ENCODE measurements at regions not wholly inside any gene's neighbourhood (a gene's known extent, or its start where the extent isn't known, plus 50 kb on each side); places are given as distances from the start of the nearest gene placed in this dataset.

GRCh38 chr4:177798161-177798560, 355.9 kb upstream of the AGA start:
- TF ChIP-seq CTCF (IDR thresholded peaks at IDR 0.05; ENCODE audit: poor library complexity, severe bottlenecking), result no peak
- ATAC-seq (ENCODE audit: low read depth), result no peak
- no peaks in the 10 kb centered on the region for H3K36me3 ChIP-seq (ENCODE audit: low read depth)
- no peaks in the 10 kb centered on the region for H3K9me3 ChIP-seq (ENCODE audit: severe bottlenecking)
- no peaks in the 10 kb centered on the region for H3K27me3 ChIP-seq (ENCODE audit: insufficient read depth, poor library complexity, severe bottlenecking)
- no peak for DNase-seq (ENCODE audit: low spot score)
- no peaks in the 10 kb centered on the region for H3K4me1 ChIP-seq (ENCODE audit: insufficient read depth, poor library complexity, severe bottlenecking)
- no peak overlapping the region for H3K27ac ChIP-seq (ENCODE audit: poor library complexity, severe bottlenecking)
- no peak overlapping the region for H3K4me3 ChIP-seq (ENCODE audit: severe bottlenecking)

GRCh38 chr4:177802162-177802561, 359.9 kb upstream of the AGA start:
- H3K27ac ChIP-seq (ENCODE audit: poor library complexity, severe bottlenecking), result no peak overlapping the region
- no peaks in the 10 kb centered on the region for H3K4me1 ChIP-seq (ENCODE audit: insufficient read depth, poor library complexity, severe bottlenecking)
- H3K4me3 ChIP-seq (ENCODE audit: severe bottlenecking), result no peak overlapping the region
- no peaks in the 10 kb centered on the region for H3K27me3 ChIP-seq (ENCODE audit: insufficient read depth, poor library complexity, severe bottlenecking)
- no peaks in the 10 kb centered on the region for H3K9me3 ChIP-seq (ENCODE audit: severe bottlenecking)
- H3K36me3 ChIP-seq (ENCODE audit: low read depth), result no peaks in the 10 kb centered on the region
- TF ChIP-seq CTCF (IDR thresholded peaks at IDR 0.05; ENCODE audit: poor library complexity, severe bottlenecking), result no peak
- ATAC-seq (ENCODE audit: low read depth) (no peak), DNase-seq (ENCODE audit: low spot score) (no peak)

GRCh38 chr4:177802661-177803060, 360.4 kb upstream of the AGA start:
- DNase-seq (ENCODE audit: low spot score) (no peak), ATAC-seq (ENCODE audit: low read depth) (no peak)
- Histone ChIP-seq H3K4me1 (ENCODE audit: insufficient read depth, poor library complexity, severe bottlenecking) (no peaks in the 10 kb centered on the region), H3K9me3 (ENCODE audit: severe bottlenecking) (no peaks in the 10 kb centered on the region), H3K36me3 (ENCODE audit: low read depth) (no peaks in the 10 kb centered on the region), H3K27ac (ENCODE audit: poor library complexity, severe bottlenecking) (no peak overlapping the region), H3K27me3 (ENCODE audit: insufficient read depth, poor library complexity, severe bottlenecking) (no peaks in the 10 kb centered on the region), H3K4me3 (ENCODE audit: severe bottlenecking) (no peak overlapping the region)
- TF ChIP-seq CTCF (IDR thresholded peaks at IDR 0.05; ENCODE audit: poor library complexity, severe bottlenecking), result no peak

GRCh38 chr4:177803151-177803550, 360.9 kb upstream of the AGA start:
- no peak overlapping the region for H3K4me3 ChIP-seq (ENCODE audit: severe bottlenecking)
- no peak overlapping the region for H3K27ac ChIP-seq (ENCODE audit: poor library complexity, severe bottlenecking)
- no peaks in the 10 kb centered on the region for H3K4me1 ChIP-seq (ENCODE audit: insufficient read depth, poor library complexity, severe bottlenecking)
- no peak for TF ChIP-seq CTCF (IDR thresholded peaks at IDR 0.05; ENCODE audit: poor library complexity, severe bottlenecking)
- no peaks in the 10 kb centered on the region for H3K36me3 ChIP-seq (ENCODE audit: low read depth)
- DNase-seq (ENCODE audit: low spot score) (no peak), ATAC-seq (ENCODE audit: low read depth) (no peak)
- no peaks in the 10 kb centered on the region for H3K27me3 ChIP-seq (ENCODE audit: insufficient read depth, poor library complexity, severe bottlenecking)
- no peaks in the 10 kb centered on the region for H3K9me3 ChIP-seq (ENCODE audit: severe bottlenecking)

GRCh38 chr4:177809791-177810190, 367.6 kb upstream of the AGA start:
- Histone ChIP-seq H3K27ac (ENCODE audit: poor library complexity, severe bottlenecking) (no peak overlapping the region), H3K36me3 (ENCODE audit: low read depth) (no peaks in the 10 kb centered on the region), H3K27me3 (ENCODE audit: insufficient read depth, poor library complexity, severe bottlenecking) (no peaks in the 10 kb centered on the region), H3K9me3 (ENCODE audit: severe bottlenecking) (no peaks in the 10 kb centered on the region), H3K4me1 (ENCODE audit: insufficient read depth, poor library complexity, severe bottlenecking) (no peaks in the 10 kb centered on the region), H3K4me3 (ENCODE audit: severe bottlenecking) (no peak overlapping the region)
- ATAC-seq (ENCODE audit: low read depth) (no peak), DNase-seq (ENCODE audit: low spot score) (no peak)
- no peak for TF ChIP-seq CTCF (IDR thresholded peaks at IDR 0.05; ENCODE audit: poor library complexity, severe bottlenecking)

Data from RWPE2 (cell line).